Central memory CD8-positive, alpha-beta T cell (primary cell): ENCODE measurements at regions not wholly inside any gene's neighbourhood (a gene's known extent, or its start where the extent isn't known, plus 50 kb on each side); places are given as distances from the start of the nearest gene placed in this dataset.
"Not testable (repeated sequence)": the region's sequence is repeated elsewhere in the genome, so short reads cannot be mapped to it uniquely, and the experiment has no call there.

Source experiments
- ATAC-seq: fragments of 150-1000 bp; cut with Tn5 transposase; replicated peaks from 2 replicates; pipeline ENCODE4 v1.10.0; 2022; ENCODE audit warnings: mild to moderate bottlenecking, moderate FRiP score, moderate number of reproducible peaks; ENCODE audit not compliant: poor library complexity, severe bottlenecking; ENCODE audit errors: extremely low read depth
- DNase-seq, 2 donors: peaks; one replicate each; pipeline ENCODE4 v3.0.0; 2021; ENCODE audit warnings: low spot score in 2 of 2
- H3K27ac Mint-ChIP-seq: one replicate; pipeline ENCODE4 v1.8.0; 2022; ENCODE audit warnings: low read depth, mild to moderate bottlenecking, moderate library complexity, mixed read lengths
- H3K27me3 Mint-ChIP-seq: one replicate; pipeline ENCODE4 v1.8.0; 2022; ENCODE audit warnings: mixed read lengths
- H3K36me3 Mint-ChIP-seq: one replicate; pipeline ENCODE4 v1.8.0; 2022; ENCODE audit warnings: mild to moderate bottlenecking, moderate library complexity, mixed read lengths; ENCODE audit not compliant: insufficient read depth
- H3K4me1 Mint-ChIP-seq: one replicate; pipeline ENCODE4 v1.8.0; 2022; ENCODE audit warnings: mixed read lengths
- H3K4me3 Mint-ChIP-seq: one replicate; pipeline ENCODE4 v1.8.0; 2022; ENCODE audit warnings: mild to moderate bottlenecking, moderate library complexity, mixed read lengths
- H3K9me3 Mint-ChIP-seq: one replicate; pipeline ENCODE4 v1.8.0; 2022; ENCODE audit warnings: mixed read lengths

GRCh38 chr2:166768393-166769123 lies 119.7 kb upstream of the XIRP2 start:
- Mint-ChIP-seq H3K4me3 (no peak overlapping the region), H3K27ac (no peak overlapping the region), H3K4me1 (no peaks in the 10 kb centered on the region), H3K27me3 (no peaks in the 10 kb centered on the region), H3K9me3 (peaks cover 31% of the 10 kb centered on the region), H3K36me3 (no peaks in the 10 kb centered on the region)
- ATAC-seq, result no peak
- no peak for DNase-seq

GRCh38 chr2:166766769-166767322 lies 121.4 kb upstream of the XIRP2 start:
- H3K27ac Mint-ChIP-seq, ATAC-seq, H3K4me3 Mint-ChIP-seq, H3K27me3 Mint-ChIP-seq, H3K4me1 Mint-ChIP-seq, H3K36me3 Mint-ChIP-seq, DNase-seq: not testable (repeated sequence)
- H3K9me3 Mint-ChIP-seq, result peaks cover 27% of the 10 kb centered on the region

GRCh38 chr2:166766220-166766619 lies 122.1 kb upstream of the XIRP2 start:
- ATAC-seq (no peak), DNase-seq (no peak)
- Mint-ChIP-seq H3K4me1 (no peaks in the 10 kb centered on the region), H3K9me3 (peaks cover 24% of the 10 kb centered on the region), H3K4me3 (no peak overlapping the region), H3K27me3 (no peaks in the 10 kb centered on the region), H3K27ac (no peak overlapping the region), H3K36me3 (no peaks in the 10 kb centered on the region)

GRCh38 chr2:166765141-166765540 lies 123.1 kb upstream of the XIRP2 start:
- Mint-ChIP-seq H3K36me3 (no peaks in the 10 kb centered on the region), H3K27me3 (no peaks in the 10 kb centered on the region), H3K4me3 (no peak overlapping the region), H3K4me1 (no peaks in the 10 kb centered on the region), H3K27ac (no peak overlapping the region), H3K9me3 (peaks cover 19% of the 10 kb centered on the region)
- DNase-seq, result no peak
- ATAC-seq, result no peak

- H3K4me3 Mint-ChIP-seq, result no peak overlapping the region
Observed at GRCh38 chr2:166764702-166765101, 123.6 kb upstream of the XIRP2 start.

GRCh38 chr2:166764216-166764615 lies 124.1 kb upstream of the XIRP2 start:
- no peak for DNase-seq
- no peak overlapping the region for H3K27ac Mint-ChIP-seq
- H3K4me1 Mint-ChIP-seq, result no peaks in the 10 kb centered on the region
- H3K27me3 Mint-ChIP-seq, result no peaks in the 10 kb centered on the region
- no peaks in the 10 kb centered on the region for H3K36me3 Mint-ChIP-seq
- peaks cover 14% of the 10 kb centered on the region for H3K9me3 Mint-ChIP-seq
- ATAC-seq, result no peak
- no peak overlapping the region for H3K4me3 Mint-ChIP-seq

More at GRCh38 chr2:166764702-166765101, 123.6 kb upstream of the XIRP2 start:
- DNase-seq (no peak), ATAC-seq (no peak)
- Mint-ChIP-seq H3K27ac (no peak overlapping the region), H3K9me3 (peaks cover 19% of the 10 kb centered on the region), H3K27me3 (no peaks in the 10 kb centered on the region), H3K4me1 (no peaks in the 10 kb centered on the region), H3K36me3 (no peaks in the 10 kb centered on the region)

GRCh38 chr2:166762746-166763145 lies 125.5 kb upstream of the XIRP2 start:
- H3K27ac Mint-ChIP-seq, result no peak overlapping the region

GRCh38 chr2:166758956-166759355 lies 129.3 kb upstream of the XIRP2 start:
- DNase-seq (no peak), ATAC-seq (no peak)
- Mint-ChIP-seq H3K27me3 (no peaks in the 10 kb centered on the region), H3K27ac (no peak overlapping the region), H3K4me3 (no peak overlapping the region), H3K4me1 (no peaks in the 10 kb centered on the region), H3K36me3 (peaks cover 2% of the 10 kb centered on the region), H3K9me3 (no peaks in the 10 kb centered on the region)

More at GRCh38 chr2:166762746-166763145, 125.5 kb upstream of the XIRP2 start:
- DNase-seq, result no peak
- no peak for ATAC-seq
- no peak overlapping the region for H3K4me3 Mint-ChIP-seq
- peaks cover 2% of the 10 kb centered on the region for H3K36me3 Mint-ChIP-seq
- H3K27me3 Mint-ChIP-seq, result no peaks in the 10 kb centered on the region
- H3K4me1 Mint-ChIP-seq, result no peaks in the 10 kb centered on the region
- H3K9me3 Mint-ChIP-seq, result peaks cover 7% of the 10 kb centered on the region

- no peak for DNase-seq
- H3K9me3 Mint-ChIP-seq, result no peaks in the 10 kb centered on the region
- H3K4me1 Mint-ChIP-seq, result no peaks in the 10 kb centered on the region
- ATAC-seq, result no peak
- H3K36me3 Mint-ChIP-seq, result no peaks in the 10 kb centered on the region
- H3K27ac Mint-ChIP-seq, result no peak overlapping the region
- no peak overlapping the region for H3K4me3 Mint-ChIP-seq
- H3K27me3 Mint-ChIP-seq, result no peaks in the 10 kb centered on the region
Observed at GRCh38 chr2:166750624-166751023, 137.7 kb upstream of the XIRP2 start.

GRCh38 chr2:166744117-166744516 lies 144.2 kb upstream of the XIRP2 start:
- peaks cover 20% of the 10 kb centered on the region for H3K9me3 Mint-ChIP-seq
- DNase-seq, H3K4me3 Mint-ChIP-seq, H3K27ac Mint-ChIP-seq, ATAC-seq, H3K36me3 Mint-ChIP-seq, H3K4me1 Mint-ChIP-seq, H3K27me3 Mint-ChIP-seq: not testable (repeated sequence)

- not testable (repeated sequence) for ATAC-seq, H3K4me3 Mint-ChIP-seq, H3K4me1 Mint-ChIP-seq, H3K27ac Mint-ChIP-seq, H3K36me3 Mint-ChIP-seq, H3K27me3 Mint-ChIP-seq, DNase-seq
- peaks cover 20% of the 10 kb centered on the region for H3K9me3 Mint-ChIP-seq
Observed at GRCh38 chr2:166743482-166743881, 144.8 kb upstream of the XIRP2 start.

- H3K4me1 Mint-ChIP-seq, result no peaks in the 10 kb centered on the region
- DNase-seq, result no peak
- H3K27ac Mint-ChIP-seq, result no peak overlapping the region
- ATAC-seq, result no peak
- no peaks in the 10 kb centered on the region for H3K27me3 Mint-ChIP-seq
- H3K4me3 Mint-ChIP-seq, result no peak overlapping the region
- H3K9me3 Mint-ChIP-seq, result peaks cover 30% of the 10 kb centered on the region
- no peaks in the 10 kb centered on the region for H3K36me3 Mint-ChIP-seq
Observed at GRCh38 chr2:166727095-166727494, 161.2 kb upstream of the XIRP2 start.
